ENCODE measurements at regions not wholly inside any gene's neighbourhood (a gene's known extent, or its start where the extent isn't known, plus 50 kb on each side); places are given as distances from the start of the nearest gene placed in this dataset.

- no peak for DNase-seq
Measured at GRCh38 chr2:234438305-234438977, 58.4 kb downstream of the ARL4C start.

DNA sequence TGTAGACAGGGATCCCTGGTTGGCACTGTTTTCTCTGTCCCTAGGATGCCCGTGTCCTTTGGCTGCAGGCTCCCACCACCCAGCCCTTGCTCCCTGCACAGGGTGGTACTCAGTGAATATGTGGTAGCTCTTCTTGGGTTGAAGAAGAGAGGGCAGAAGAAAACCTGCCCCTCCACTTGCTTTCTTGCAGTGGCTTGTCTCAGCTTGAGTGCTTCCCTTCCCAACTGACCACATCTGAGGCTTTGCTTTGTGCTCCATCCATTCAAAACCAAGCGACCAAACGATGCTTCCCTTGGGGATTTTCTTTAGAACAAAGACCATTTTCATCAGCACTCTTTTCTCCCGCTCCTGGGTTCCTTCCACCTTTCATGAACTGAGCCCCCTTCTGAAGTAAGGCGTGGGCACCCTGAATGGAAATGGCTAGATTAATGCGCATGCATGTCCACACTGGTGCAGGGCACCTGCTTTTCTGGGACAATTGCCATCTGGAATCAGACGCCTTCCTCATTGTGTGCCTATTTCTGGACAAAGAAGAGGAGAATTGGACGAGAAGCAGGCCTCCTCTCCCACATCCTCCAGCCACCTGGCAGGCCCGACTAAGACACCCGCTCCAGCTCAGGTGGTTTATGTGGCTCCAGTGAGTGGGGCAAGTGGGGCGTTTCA, 59.1 kb downstream of the ARL4C start:
- peak; percentile 95 for DNase-seq

- DNase-seq = no peak
Measured at GRCh38 chr2:234436482-234436837, 60.4 kb downstream of the ARL4C start.

GRCh38 chr2:234435836-234436481, 60.9 kb downstream of the ARL4C start:
- no peak for DNase-seq

- no peak for DNase-seq
Measured at GRCh38 chr2:234433201-234433600, 63.7 kb downstream of the ARL4C start.

DNA sequence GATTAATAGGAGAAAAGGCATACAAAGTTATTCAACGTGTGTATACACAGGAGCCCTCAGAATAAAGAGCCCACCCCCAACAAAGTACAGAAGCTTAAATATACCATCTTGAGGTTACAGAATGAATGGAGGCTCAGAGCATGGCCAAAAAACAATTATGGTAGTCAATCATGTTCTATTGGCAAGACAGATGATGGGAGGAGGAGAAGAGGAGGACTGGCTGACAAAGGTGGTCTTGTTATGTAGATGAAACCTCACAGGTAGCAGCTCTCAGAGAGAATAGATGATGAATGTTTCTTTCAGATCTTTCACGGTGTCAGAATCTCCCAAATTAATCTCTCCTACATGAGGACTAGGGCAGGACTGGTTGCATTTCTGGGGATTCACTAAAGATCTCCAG, 66.0 kb downstream of the ARL4C start:
- DNase-seq = no peak

DNA sequence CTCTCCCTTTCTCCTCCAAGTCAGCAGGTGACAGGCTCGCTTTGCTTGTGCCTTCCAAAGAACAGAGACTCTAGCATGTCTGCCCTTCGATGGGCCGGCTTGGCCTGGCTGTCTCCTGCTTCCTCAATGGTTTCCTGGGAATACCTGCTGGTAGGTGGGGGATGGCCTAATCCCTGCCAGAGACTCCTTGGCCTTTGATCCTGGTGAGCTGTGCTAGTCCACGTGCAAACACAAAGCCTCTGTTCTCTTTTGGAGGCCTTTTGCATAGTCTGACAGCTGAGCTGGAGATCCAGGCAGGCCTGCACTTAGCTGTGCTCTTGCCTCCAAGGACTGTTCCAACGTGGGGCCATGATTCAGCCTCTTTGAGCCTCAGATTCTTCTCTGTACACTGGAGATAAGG, 67.6 kb downstream of the ARL4C start:
- no peak for DNase-seq

- DNase-seq = no peak
Measured at GRCh38 chr2:234427081-234428061, 69.5 kb downstream of the ARL4C start.

DNA sequence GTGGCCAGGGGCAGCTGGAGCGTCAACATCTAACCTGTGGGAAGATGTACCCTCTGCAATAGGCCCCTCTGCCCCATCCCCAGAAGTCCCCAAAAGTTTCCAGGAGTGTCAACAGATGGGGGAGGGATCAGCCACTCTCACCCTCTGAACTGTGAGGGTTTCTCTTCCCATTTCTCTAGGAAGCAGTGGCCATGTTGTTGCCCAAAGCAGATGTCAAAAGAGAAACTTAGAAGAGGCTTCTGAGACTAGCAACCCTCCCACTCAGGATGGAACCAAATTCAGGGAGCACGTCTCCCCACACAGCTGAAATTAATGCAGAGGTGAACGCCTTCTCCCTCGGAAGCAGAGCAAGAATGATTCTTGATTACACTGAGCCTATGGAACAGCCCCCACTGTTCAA, 70.3 kb downstream of the ARL4C start:
- DNase-seq = no peak

- no peak for DNase-seq
Measured at GRCh38 chr2:234425639-234426603, 71.0 kb downstream of the ARL4C start.

GRCh38 chr2:234423884-234424283, 73.0 kb downstream of the ARL4C start:
- DNase-seq = no peak

DNA sequence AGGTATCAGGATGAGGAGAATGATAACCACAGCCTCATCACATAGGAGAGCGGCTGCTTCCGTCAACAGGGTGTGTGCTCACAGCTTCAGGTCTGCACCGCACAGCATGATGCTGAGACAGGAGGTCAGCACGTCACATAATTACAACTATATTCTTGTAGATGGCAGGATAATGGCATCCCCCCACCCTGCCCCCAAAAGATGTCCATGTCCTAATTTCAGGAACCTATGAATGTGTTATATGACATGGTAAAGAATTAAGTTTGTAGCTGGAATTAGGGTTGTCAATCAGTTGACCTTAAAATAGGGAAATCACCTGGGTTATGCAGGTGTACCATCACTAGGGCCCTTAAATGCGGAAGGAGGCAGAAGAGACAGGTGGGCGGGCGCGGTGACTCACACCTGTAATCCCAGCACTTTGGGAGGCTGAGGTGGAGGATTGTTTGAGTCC, 73.9 kb downstream of the ARL4C start:
- no peak for DNase-seq

- no peak for DNase-seq
Measured at GRCh38 chr2:234422273-234422732, 74.6 kb downstream of the ARL4C start.

DNA sequence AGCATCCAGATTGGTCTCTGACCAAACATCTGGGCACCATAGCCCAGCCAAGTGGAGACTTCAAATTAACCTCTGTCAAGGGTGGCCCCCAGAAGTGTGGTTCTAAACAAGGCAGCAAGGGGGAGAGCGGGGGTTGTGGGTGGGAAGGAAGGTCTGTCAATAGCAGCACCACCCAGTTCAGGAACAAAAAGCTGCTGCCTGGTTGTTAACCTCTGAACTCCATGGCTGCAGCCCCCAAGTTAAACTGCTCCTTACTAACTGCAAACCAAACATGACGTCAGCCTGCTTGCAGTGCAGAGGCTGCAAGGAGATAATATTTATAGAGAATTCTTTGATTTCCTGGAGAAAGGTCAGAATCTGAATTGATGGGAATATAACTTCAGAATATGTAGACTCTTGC, 76.5 kb downstream of the ARL4C start:
- no peak for DNase-seq

DNA sequence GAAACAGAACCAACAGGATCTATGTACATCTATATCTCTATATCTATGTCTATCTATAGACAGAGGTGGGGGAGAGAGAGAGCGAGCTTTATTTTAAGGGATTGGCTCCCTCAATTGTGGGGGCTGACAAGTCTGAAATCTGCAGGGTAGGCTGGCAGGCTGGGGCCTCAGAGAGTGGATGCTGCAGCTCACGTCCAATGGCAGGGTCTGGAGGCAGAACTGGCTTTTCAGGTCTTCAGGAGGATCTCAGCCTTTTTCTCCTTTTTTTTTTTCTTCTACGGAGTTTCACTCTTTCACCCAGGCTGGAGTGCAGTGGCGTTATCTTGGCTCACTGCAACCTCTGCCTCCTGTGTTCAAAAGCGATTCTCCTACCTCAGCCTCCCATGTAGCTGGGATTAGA, 77.2 kb downstream of the ARL4C start:
- DNase-seq = no peak

DNA sequence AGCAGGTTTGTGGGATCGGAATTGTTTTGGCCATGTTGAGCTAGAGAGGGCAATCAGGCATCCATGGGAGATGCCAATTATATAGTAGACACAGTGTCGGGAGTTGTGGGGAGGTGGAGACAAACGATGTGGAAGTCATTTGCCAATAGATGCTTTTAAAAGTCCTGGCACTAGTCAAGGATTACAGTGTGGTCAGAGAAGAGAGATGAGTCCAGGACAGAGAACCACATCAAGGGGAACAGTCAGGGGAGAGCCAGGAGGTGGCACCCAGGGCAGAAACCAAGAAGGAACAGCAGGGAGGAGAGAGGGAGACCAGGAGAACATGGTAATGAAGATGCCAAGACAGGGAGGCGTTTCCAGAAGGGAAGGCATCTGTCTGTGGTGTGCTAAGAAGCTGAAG, 81.2 kb downstream of the ARL4C start:
- DNase-seq = no peak

GRCh38 chr2:234414596-234414995, 82.3 kb downstream of the ARL4C start:
- no peak for DNase-seq

- no peak for DNase-seq
Measured at GRCh38 chr2:234412726-234413125, 84.2 kb downstream of the ARL4C start.

- no peak for DNase-seq
Measured at GRCh38 chr2:234411793-234412192, 85.1 kb downstream of the ARL4C start.

DNA sequence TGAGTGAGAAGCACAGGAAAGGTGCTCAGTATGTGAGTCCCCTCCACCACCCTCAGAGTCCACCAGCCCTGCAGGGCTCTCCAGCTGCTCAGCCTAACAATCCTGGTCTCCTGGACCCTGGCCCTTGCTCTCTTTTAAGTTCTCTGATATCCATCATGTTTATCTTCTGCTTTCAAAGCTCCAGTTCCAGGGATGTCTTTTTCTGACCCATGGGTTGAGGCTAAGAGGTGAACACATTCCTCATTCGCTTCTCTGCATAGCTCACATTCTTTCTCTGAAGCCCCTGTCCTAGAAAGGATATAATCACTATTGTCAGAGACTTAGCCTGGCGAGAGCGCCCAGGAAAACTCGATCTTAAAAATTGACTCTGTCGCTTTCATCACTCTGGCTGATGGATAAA, 86.4 kb downstream of the ARL4C start:
- no peak for DNase-seq

DNA sequence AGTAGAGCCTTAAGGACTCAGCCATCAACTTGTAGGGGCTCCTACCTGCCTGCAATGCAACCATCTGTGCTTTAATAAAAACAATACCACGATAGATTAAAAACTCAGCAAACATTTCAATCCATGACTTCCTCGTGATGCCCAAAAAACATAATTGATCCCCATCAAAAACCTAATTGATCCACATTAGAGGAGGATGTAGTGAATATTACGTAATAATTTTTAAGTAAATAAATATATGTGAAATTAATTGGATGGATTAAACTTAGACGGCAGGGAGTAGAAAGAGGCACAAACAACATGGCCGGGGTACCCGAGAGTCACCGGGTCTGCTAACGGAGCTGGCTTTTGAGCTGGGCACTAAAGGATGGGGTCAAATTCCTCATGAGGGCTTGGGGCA, 87.3 kb downstream of the ARL4C start:
- DNase-seq = no peak

DNA sequence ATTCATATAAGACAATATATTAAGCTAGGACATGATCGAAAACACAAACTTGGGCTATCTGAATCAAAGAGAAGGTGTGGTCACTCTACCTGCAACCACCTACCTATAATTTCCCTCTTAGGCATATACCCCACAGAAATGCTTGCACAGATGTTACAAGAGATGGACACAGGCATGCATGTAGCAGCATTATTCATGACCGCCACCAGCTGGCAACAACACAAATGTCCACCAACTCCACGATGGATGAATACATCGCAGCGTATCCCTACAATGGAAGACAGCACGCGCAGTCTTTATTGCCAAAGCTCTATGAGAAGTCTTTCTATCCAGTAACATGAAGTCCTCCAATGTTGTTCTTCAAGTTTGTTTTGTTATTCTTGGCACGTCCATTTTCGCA, 90.8 kb downstream of the ARL4C start:
- no peak for DNase-seq

All from DMS79 (cell line).